Kidney (tissue), 13 donors: ENCODE measurements at regions not wholly inside any gene's neighbourhood (a gene's known extent, or its start where the extent isn't known, plus 50 kb on each side); places are given as distances from the start of the nearest gene placed in this dataset.

ENCODE experiments used
- DNase-seq, 5 donors: peaks; one replicate each; pipeline ENCODE4 v3.0.0-alpha.2; 2013 to 2020
- FAIRE-seq: peaks from 2 replicates; lab custom pipeline; 2012; peaks lifted over from hg19 to GRCh38; lab: Jason Lieb, UNC
- H3K27ac ChIP-seq, 2 donors: one replicate each; pipeline ENCODE4 v1.7.0; 2013; ENCODE audit warnings: low read depth in 2 of 2, low read length in 2 of 2, inconsistent platforms in 1 of 2
- H3K27me3 ChIP-seq: one replicate; pipeline ENCODE4 v1.7.1; 2013; ENCODE audit warnings: low read length, inconsistent platforms; ENCODE audit not compliant: control insufficient read depth, insufficient read depth
- H3K36me3 ChIP-seq, 3 donors: one replicate each; pipeline versions ENCODE4 v1.7.0 to v1.7.1; 2013; ENCODE audit warnings: low read length in 3 of 3, control low read depth in 1 of 3, inconsistent platforms in 1 of 3; ENCODE audit not compliant: insufficient read depth in 3 of 3, control insufficient read depth in 2 of 3
- H3K4me1 ChIP-seq, 3 donors: one replicate each; pipeline versions ENCODE4 v1.7.0 to v1.7.1; 2013; ENCODE audit warnings: low read length in 3 of 3, inconsistent platforms in 1 of 3, low read depth in 1 of 3; ENCODE audit not compliant: control insufficient read depth in 2 of 3, insufficient read depth in 2 of 3
- H3K4me3 ChIP-seq, 3 donors: one replicate each; pipeline versions ENCODE4 v1.7.0 to v1.8.1; 2013; ENCODE audit warnings: low read length in 3 of 3, control low read depth in 1 of 3, inconsistent platforms in 1 of 3
- H3K9ac ChIP-seq, 3 donors: one replicate each; pipeline versions ENCODE4 v1.7.0 to v1.7.1; 2013; ENCODE audit warnings: low read length in 3 of 3, control low read depth in 1 of 3, inconsistent platforms in 1 of 3
- H3K9me3 ChIP-seq, 3 donors: one replicate each; pipeline versions ENCODE4 v1.7.0 to v1.7.1; 2013; ENCODE audit warnings: low read length in 3 of 3, control low read depth in 1 of 3, inconsistent platforms in 1 of 3; ENCODE audit not compliant: control insufficient read depth in 2 of 3, insufficient read depth in 1 of 3
- CTCF ChIP-seq: IDR thresholded peaks from 3 replicates; pipeline ENCODE4 v1.5.1; 2012; ENCODE audit warnings: mild to moderate bottlenecking, moderate library complexity, borderline replicate concordance; ENCODE audit not compliant: insufficient read depth; ENCODE audit errors: extremely low read depth
- intact Hi-C: fragments of 100-400 bp; cut with DNase I; formaldehyde crosslinking; loops from one replicate; pipeline ENCODE4 v1.11.1; 2022
- donor health status: control.
- donor health status: control.
- donor health status: control.
- donor health status: control.
- donor health status: control.
- donor health status: DM: yes; HTN: yes; CAD: no.
- donor health status: Normal renal cell carcinoma (clear cell type).

GRCh38 chr10:3950676-3951275 is 165.8 kb upstream of the KLF6 start:
- TF ChIP-seq CTCF = no peak
- no peak overlapping the region for H3K27ac ChIP-seq
- no peaks in the 10 kb centered on the region for H3K27me3 ChIP-seq
- H3K9ac ChIP-seq = no peak overlapping the region
- H3K9me3 ChIP-seq = no peaks in the 10 kb centered on the region
- no peaks in the 10 kb centered on the region for H3K36me3 ChIP-seq
- intact Hi-C loops = no loop called here
- no peaks in the 10 kb centered on the region for H3K4me1 ChIP-seq
- H3K4me3 ChIP-seq = no peak overlapping the region
- FAIRE-seq (no peak), DNase-seq (no peak)

GRCh38 chr10:3949711-3950110 is 164.7 kb upstream of the KLF6 start:
- DNase-seq (peak in 3 of 5 donors; percentile 23 to 48 (median 46)), FAIRE-seq (no peak)
- no peaks in the 10 kb centered on the region for H3K4me1 ChIP-seq
- no peak overlapping the region for H3K27ac ChIP-seq
- intact Hi-C loops = no loop called here
- no peak for TF ChIP-seq CTCF
- no peaks in the 10 kb centered on the region for H3K27me3 ChIP-seq
- H3K4me3 ChIP-seq = no peak overlapping the region
- no peaks in the 10 kb centered on the region for H3K36me3 ChIP-seq
- no peaks in the 10 kb centered on the region for H3K9me3 ChIP-seq
- H3K9ac ChIP-seq = no peak overlapping the region

GRCh38 chr10:3948843-3949242 is 163.8 kb upstream of the KLF6 start:
- H3K4me1 ChIP-seq = no peaks in the 10 kb centered on the region
- no peak for FAIRE-seq
- H3K9me3 ChIP-seq = no peaks in the 10 kb centered on the region
- no peaks in the 10 kb centered on the region for H3K27me3 ChIP-seq
- no peak for TF ChIP-seq CTCF
- no peaks in the 10 kb centered on the region for H3K36me3 ChIP-seq
- H3K4me3 ChIP-seq = no peak overlapping the region
- no peak overlapping the region for H3K9ac ChIP-seq
- H3K27ac ChIP-seq = no peak overlapping the region
- DNase-seq = peak in 1 of 5 donors; percentile 23
- intact Hi-C loops = no loop called here
